COLO668 (cell line): ENCODE measurements at regions not wholly inside any gene's neighbourhood (a gene's known extent, or its start where the extent isn't known, plus 50 kb on each side); places are given as distances from the start of the nearest gene placed in this dataset.

Experiments
- DNase-seq: peaks from one replicate; lab custom pipeline; 2025; ENCODE audit not compliant: unreplicated experiment; lab: John Stamatoyannopoulos, UW

- DNase-seq = no peak
These were observed 314.1 kb downstream of the KLF5 start for GRCh38 chr13:73372666-73373627.

DNA sequence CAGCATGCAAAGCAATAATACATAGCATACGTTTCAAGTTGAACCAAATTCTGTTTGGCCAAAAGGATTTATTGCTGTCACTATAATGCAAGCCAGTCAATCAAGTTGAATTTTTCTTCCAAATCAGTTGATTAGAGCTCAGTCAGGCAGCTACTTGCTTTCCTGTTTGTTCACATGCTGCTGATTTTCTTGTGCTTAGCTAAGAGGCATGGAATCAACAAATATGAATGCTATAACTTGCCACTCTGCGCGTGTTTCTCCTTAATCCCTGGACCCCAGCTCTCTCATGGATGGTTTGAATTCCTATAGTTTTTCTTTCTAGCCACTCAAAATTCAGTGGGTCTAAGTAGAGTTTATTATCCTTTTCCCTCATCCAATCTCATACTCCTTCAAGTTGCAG lies 311.3 kb downstream of the KLF5 start:
- DNase-seq = no peak

GRCh38 chr13:73369095-73369494 lies 310.3 kb downstream of the KLF5 start:
- no peak for DNase-seq

GRCh38 chr13:73368608-73369007 lies 309.8 kb downstream of the KLF5 start:
- DNase-seq = no peak

GRCh38 chr13:73367886-73368285 lies 309.1 kb downstream of the KLF5 start:
- no peak for DNase-seq

- DNase-seq = no peak
These were observed 307.4 kb downstream of the KLF5 start for GRCh38 chr13:73366241-73366640.

- DNase-seq = no peak
These were observed 306.9 kb downstream of the KLF5 start for GRCh38 chr13:73365681-73366080.

DNA sequence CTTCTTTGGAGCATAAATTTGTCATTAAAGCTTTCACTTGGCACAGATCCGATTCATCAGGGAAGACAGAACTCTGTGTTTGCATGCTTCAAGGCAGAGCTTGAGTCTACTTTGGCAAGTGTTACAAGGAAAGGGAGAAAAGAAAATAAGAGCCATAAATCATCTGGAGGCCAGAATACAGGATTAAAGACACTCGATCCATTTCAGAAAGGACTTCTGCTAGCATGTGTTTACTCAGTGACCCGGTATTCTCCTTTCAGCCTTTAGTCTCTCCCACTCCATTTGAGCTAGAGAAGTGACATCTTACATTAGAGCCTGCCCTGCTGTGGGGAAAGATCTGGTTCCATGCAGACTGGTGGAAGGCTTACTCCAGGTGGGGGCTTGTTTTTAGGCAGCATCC lies 306.4 kb downstream of the KLF5 start:
- DNase-seq = peak; percentile 23

DNA sequence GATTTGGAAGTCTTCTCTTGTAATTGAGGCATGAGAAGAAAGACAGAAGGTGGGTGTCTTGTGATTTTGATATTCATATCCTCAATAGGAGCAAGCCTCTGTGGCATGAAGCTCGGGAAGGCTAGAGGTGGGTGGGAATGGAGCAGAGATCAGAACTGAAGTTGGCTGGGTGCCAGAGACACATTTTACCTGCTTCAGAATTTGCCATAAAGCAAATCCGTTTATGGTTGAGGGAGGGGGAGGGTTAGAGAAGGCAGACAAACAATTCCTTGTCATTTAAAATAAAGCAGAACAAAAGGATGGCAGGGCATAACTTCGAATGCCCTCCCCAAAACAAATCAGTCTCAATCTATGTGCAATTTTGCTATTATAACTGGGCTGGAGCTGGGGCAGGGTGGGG lies 305.9 kb downstream of the KLF5 start:
- DNase-seq = peak; percentile 25

- no peak for DNase-seq
These were observed 299.8 kb downstream of the KLF5 start for GRCh38 chr13:73358606-73359095.

GRCh38 chr13:73355134-73355533 lies 296.3 kb downstream of the KLF5 start:
- DNase-seq = no peak

DNA sequence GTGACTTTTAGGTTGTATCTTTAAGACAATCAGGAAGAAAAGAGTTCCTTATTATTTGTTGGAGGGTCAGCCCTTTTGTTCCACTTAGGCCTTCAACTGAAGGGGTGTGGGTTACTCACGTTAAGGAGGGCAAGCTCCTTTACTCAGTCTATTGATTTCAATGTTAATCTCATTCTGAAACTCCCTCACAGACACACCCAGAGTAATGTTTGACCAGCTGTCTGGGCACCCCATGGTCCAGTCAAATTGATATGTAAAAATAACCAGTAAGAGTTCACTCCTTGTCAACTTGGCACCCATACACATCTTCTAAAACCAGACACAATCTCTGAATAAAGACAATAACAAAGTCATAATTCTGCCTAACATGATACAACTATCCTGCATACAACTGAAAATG lies 292.9 kb downstream of the KLF5 start:
- no peak for DNase-seq

- DNase-seq = no peak
These were observed 282.9 kb downstream of the KLF5 start for GRCh38 chr13:73341748-73342147.

DNA sequence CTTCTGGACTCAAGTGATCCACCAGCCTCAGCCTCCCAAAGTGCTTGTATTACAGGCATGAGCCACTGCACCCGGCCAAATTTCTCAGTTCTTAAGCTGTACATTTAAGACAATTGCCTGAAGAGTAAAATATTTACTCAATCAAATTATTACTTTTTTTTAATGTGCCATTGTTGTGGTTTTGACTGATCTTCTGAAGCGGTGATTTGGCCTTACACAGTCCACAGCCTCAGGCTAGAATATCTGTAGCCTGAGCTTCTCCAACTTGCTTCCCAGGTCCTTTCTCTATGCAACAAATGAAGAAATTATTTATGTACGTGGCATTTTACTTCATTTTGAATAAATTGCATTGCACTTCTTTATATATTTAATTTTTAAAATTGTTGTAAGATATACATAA lies 281.3 kb downstream of the KLF5 start:
- no peak for DNase-seq

GRCh38 chr13:73339086-73339485 lies 280.3 kb downstream of the KLF5 start:
- DNase-seq = no peak

DNA sequence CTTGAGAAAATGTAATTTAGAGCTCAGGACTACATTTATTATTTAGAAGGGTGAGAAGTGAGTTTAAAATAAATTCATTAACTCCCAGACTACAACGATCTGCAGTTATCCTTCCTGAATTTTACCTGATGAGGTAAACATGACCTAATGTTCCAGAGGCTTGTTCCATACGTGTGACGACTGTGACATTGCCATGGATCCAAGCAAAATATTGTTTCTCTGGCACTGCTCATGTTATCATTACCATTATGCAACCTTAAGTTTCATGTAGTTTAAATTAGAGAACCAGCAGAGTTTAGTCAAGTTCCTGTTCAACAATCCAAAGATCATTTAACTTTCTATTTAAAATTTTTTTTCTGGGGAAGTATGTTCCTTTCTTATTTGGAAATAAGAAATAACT lies 279.6 kb downstream of the KLF5 start:
- no peak for DNase-seq

- DNase-seq = no peak
These were observed 278.7 kb downstream of the KLF5 start for GRCh38 chr13:73337532-73337931.

- no peak for DNase-seq
These were observed 278.0 kb downstream of the KLF5 start for GRCh38 chr13:73336773-73337172.

GRCh38 chr13:73335944-73336343 lies 277.1 kb downstream of the KLF5 start:
- DNase-seq = no peak

DNA sequence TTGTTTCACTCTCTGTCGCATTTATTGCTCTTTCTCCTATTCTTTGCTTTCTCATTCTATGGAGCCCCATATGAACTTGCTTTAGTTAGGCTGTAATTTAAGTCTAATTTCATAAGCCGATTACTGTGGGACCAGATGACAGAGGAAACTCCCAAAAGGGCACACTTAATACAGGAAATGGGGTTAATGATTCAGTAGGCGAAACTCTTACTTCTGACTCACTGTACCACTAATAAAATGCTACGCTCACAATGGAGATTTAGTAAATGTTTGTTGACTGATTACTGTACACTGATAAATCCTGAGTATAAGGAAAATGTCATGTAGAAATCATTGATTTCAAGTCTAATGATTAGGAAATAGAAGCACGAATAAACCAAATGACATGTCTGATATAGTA lies 276.4 kb downstream of the KLF5 start:
- no peak for DNase-seq

DNA sequence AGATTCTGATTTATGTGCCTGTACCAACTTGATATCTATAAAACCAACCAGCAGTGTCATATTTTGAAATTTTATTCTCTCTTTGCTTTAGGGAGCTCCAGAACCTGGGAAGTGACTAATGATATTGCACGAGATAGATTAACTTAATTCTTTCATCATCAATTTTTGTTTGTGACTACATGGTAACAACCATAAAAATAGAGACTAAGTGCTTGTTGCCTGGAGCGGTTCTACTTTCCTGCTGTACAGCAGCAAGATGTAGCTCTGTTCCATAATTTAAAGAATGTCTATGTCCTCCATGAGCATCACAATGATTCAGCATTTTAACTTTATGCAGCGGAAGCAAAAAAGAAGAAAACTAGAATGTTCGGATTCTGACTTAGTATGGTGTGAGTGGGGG lies 275.6 kb downstream of the KLF5 start:
- DNase-seq = no peak

DNA sequence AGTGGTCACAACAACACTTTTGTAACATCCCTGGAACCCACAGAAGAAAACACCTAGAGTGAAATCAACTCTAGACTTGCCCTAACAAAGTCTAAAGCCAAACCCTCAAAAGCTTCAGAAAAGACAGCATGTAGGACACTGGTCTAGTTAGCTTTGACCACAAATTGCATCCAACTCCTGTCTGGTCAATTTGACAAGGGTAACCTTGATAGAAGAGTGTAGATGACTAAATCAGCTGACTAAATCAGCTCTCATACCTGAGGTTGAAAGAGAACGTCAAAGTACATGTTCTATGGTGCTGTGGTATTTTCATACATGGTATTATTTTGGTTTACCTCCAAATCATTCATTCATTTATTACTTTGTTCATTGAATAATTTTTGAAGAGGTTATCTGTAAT lies 272.8 kb downstream of the KLF5 start:
- DNase-seq = no peak

DNA sequence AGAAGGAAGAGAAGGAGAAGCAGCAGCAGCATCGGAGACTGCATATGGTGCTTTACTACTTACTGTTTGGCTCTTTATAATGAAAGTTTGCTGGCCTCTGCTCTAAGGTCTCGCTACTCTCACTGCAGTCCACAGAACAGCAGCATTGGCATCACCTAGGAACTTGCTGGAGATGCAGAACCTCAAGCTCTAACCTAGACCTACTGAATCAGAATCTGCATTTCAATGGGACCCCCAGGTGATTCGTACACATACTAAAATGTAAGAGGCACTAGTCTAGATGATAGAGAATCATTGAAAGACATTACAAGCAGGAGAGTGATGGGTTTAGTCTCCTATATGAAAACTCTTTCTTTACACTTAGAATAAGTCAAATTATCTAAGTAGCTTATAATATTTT lies 270.6 kb downstream of the KLF5 start:
- no peak for DNase-seq
